Kidney (tissue), 13 donors: ENCODE measurements at regions not wholly inside any gene's neighbourhood (a gene's known extent, or its start where the extent isn't known, plus 50 kb on each side); places are given as distances from the start of the nearest gene placed in this dataset.

ENCODE experiments used
- DNase-seq, 5 donors: peaks; one replicate each; pipeline ENCODE4 v3.0.0-alpha.2; 2013 to 2020
- FAIRE-seq: peaks from 2 replicates; lab custom pipeline; 2012; peaks lifted over from hg19 to GRCh38; lab: Jason Lieb, UNC
- H3K27ac ChIP-seq, 2 donors: one replicate each; pipeline ENCODE4 v1.7.0; 2013; ENCODE audit warnings: low read depth in 2 of 2, low read length in 2 of 2, inconsistent platforms in 1 of 2
- H3K27me3 ChIP-seq: one replicate; pipeline ENCODE4 v1.7.1; 2013; ENCODE audit warnings: low read length, inconsistent platforms; ENCODE audit not compliant: control insufficient read depth, insufficient read depth
- H3K36me3 ChIP-seq, 3 donors: one replicate each; pipeline versions ENCODE4 v1.7.0 to v1.7.1; 2013; ENCODE audit warnings: low read length in 3 of 3, control low read depth in 1 of 3, inconsistent platforms in 1 of 3; ENCODE audit not compliant: insufficient read depth in 3 of 3, control insufficient read depth in 2 of 3
- H3K4me1 ChIP-seq, 3 donors: one replicate each; pipeline versions ENCODE4 v1.7.0 to v1.7.1; 2013; ENCODE audit warnings: low read length in 3 of 3, inconsistent platforms in 1 of 3, low read depth in 1 of 3; ENCODE audit not compliant: control insufficient read depth in 2 of 3, insufficient read depth in 2 of 3
- H3K4me3 ChIP-seq, 3 donors: one replicate each; pipeline versions ENCODE4 v1.7.0 to v1.8.1; 2013; ENCODE audit warnings: low read length in 3 of 3, control low read depth in 1 of 3, inconsistent platforms in 1 of 3
- H3K9ac ChIP-seq, 3 donors: one replicate each; pipeline versions ENCODE4 v1.7.0 to v1.7.1; 2013; ENCODE audit warnings: low read length in 3 of 3, control low read depth in 1 of 3, inconsistent platforms in 1 of 3
- H3K9me3 ChIP-seq, 3 donors: one replicate each; pipeline versions ENCODE4 v1.7.0 to v1.7.1; 2013; ENCODE audit warnings: low read length in 3 of 3, control low read depth in 1 of 3, inconsistent platforms in 1 of 3; ENCODE audit not compliant: control insufficient read depth in 2 of 3, insufficient read depth in 1 of 3
- intact Hi-C: fragments of 100-400 bp; cut with DNase I; formaldehyde crosslinking; loops from one replicate; pipeline ENCODE4 v1.11.1; 2022
- TF ChIP-seq, protein P1 (sequence below): IDR thresholded peaks from 3 replicates; pipeline ENCODE4 v1.5.1; 2012; ENCODE audit warnings: mild to moderate bottlenecking, moderate library complexity, borderline replicate concordance; ENCODE audit not compliant: insufficient read depth; ENCODE audit errors: extremely low read depth
- donor health status: control.
- donor health status: control.
- donor health status: control.
- donor health status: control.
- donor health status: control.
- donor health status: DM: yes; HTN: yes; CAD: no.
- donor health status: Normal renal cell carcinoma (clear cell type).

DNA sequence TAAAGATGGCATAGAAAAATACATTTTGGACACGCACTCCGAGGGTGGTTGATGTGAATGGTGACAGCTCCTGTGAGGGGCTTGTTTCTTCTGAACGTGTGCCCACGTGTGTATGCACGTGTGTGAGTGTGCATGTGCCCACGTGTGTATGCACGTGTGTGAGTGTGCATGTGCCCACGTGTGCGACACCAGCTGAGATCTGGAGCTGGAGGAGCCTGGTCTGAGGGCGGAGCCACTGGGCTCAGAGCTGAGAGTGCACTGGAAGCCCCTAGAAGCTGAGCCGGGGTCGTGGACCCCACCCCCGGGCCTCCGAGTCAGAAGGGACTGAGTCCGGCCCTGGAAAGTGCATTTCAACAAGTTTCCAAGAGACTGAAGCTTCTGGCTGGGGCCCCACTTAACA, 282.5 kb upstream of the IRX4 start:
- peaks cover 8% of the 10 kb centered on the region for H3K27me3 ChIP-seq
- no peaks in the 10 kb centered on the region for H3K4me1 ChIP-seq
- no peak overlapping the region for H3K9ac ChIP-seq
- no peaks in the 10 kb centered on the region for H3K9me3 ChIP-seq
- TF ChIP-seq, protein P1, sequence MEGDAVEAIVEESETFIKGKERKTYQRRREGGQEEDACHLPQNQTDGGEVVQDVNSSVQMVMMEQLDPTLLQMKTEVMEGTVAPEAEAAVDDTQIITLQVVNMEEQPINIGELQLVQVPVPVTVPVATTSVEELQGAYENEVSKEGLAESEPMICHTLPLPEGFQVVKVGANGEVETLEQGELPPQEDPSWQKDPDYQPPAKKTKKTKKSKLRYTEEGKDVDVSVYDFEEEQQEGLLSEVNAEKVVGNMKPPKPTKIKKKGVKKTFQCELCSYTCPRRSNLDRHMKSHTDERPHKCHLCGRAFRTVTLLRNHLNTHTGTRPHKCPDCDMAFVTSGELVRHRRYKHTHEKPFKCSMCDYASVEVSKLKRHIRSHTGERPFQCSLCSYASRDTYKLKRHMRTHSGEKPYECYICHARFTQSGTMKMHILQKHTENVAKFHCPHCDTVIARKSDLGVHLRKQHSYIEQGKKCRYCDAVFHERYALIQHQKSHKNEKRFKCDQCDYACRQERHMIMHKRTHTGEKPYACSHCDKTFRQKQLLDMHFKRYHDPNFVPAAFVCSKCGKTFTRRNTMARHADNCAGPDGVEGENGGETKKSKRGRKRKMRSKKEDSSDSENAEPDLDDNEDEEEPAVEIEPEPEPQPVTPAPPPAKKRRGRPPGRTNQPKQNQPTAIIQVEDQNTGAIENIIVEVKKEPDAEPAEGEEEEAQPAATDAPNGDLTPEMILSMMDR = no peak
- intact Hi-C loops = no loop called here
- DNase-seq (no peak), FAIRE-seq (no peak)
- no peaks in the 10 kb centered on the region for H3K36me3 ChIP-seq
- no peak overlapping the region for H3K27ac ChIP-seq
- no peak overlapping the region for H3K4me3 ChIP-seq

DNA sequence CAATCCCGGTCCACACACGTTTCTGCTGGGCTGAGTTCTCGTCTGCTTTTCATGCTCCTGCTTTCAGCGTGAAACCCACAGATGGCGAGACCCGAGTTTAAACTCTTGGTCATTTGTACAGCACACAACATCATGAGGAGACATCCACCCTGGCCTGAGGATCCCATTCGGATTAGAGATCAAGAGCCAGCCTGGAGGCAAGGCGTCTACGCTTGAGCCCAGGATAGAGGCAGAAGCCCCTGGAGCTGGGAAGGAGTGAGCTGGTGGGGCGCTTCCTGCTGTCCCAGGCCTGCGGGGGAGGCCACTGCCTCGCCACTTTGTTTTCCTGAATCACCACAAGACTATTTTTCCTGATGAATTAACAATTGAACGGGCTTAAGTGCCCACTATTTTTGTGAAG, 281.9 kb upstream of the IRX4 start:
- FAIRE-seq (no peak), DNase-seq (no peak)
- no peak overlapping the region for H3K27ac ChIP-seq
- no peak overlapping the region for H3K9ac ChIP-seq
- no peaks in the 10 kb centered on the region for H3K36me3 ChIP-seq
- TF ChIP-seq, protein P1 = no peak
- H3K27me3 ChIP-seq = peaks cover 8% of the 10 kb centered on the region
- no peaks in the 10 kb centered on the region for H3K9me3 ChIP-seq
- intact Hi-C loops = no loop called here
- no peaks in the 10 kb centered on the region for H3K4me1 ChIP-seq
- H3K4me3 ChIP-seq = no peak overlapping the region

DNA sequence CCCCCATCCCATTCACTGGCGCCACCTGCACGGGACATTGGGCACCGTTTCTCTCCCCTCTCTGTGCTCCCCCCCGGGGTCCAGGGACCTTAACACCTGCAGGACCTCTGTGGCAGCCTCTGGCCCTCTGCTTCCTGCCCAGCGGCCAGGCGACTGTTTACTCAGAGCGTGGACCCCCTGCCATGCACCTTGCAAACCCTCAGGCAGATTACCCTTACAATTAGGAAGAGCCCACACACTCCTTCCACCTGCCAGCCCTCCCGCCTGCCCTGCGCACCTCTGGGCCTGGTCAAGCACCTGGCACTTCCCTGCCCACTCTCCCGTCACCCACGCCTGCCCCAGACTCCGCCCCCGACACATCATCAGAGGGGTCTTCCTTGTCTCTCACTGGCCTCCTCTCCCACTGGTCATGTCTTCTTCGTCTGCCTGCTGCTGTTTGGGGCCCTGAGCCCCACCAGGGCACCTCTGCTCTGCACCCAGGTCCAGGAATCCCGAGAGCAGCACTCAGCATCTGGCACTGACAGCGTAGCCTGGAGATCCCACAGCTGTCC, 281.3 kb upstream of the IRX4 start:
- H3K9ac ChIP-seq = no peak overlapping the region
- H3K27me3 ChIP-seq = peaks cover 8% of the 10 kb centered on the region
- DNase-seq (no peak), FAIRE-seq (no peak)
- no peak overlapping the region for H3K4me3 ChIP-seq
- H3K4me1 ChIP-seq = no peaks in the 10 kb centered on the region
- TF ChIP-seq, protein P1 = no peak
- H3K9me3 ChIP-seq = no peaks in the 10 kb centered on the region
- no peak overlapping the region for H3K27ac ChIP-seq
- intact Hi-C loops = no loop called here
- H3K36me3 ChIP-seq = no peaks in the 10 kb centered on the region
